GM12872 (cell line): ENCODE measurements at regions not wholly inside any gene's neighbourhood (a gene's known extent, or its start where the extent isn't known, plus 50 kb on each side); places are given as distances from the start of the nearest gene placed in this dataset.

Experiments used
- TF ChIP-seq, protein P1 (sequence below): IDR thresholded peaks from 3 replicates; pipeline ENCODE4 v1.5.1; 2011; ENCODE audit warnings: low read depth, mild to moderate bottlenecking, low read length, moderate library complexity; ENCODE audit not compliant: insufficient read depth

DNA sequence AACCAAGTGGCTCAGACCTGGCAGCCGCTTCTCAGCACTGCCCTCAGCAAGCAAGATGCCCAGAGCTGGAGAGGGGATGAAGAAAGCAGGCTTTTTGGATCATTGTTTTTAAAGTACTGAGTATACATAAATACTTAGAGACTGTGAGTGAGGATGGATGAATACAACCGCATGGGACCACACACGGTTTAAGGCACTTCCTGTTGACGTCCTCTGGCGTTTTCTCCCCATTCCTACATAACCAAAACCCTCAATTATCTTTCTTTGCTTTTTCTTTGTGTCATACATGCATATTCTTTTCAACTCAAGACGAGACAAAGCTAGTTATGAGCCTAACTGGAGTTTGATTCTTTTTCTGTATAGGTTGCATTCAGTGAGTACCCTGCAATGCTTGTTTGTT, 198.4 kb downstream of the GALR1 start:
- TF ChIP-seq, protein P1, sequence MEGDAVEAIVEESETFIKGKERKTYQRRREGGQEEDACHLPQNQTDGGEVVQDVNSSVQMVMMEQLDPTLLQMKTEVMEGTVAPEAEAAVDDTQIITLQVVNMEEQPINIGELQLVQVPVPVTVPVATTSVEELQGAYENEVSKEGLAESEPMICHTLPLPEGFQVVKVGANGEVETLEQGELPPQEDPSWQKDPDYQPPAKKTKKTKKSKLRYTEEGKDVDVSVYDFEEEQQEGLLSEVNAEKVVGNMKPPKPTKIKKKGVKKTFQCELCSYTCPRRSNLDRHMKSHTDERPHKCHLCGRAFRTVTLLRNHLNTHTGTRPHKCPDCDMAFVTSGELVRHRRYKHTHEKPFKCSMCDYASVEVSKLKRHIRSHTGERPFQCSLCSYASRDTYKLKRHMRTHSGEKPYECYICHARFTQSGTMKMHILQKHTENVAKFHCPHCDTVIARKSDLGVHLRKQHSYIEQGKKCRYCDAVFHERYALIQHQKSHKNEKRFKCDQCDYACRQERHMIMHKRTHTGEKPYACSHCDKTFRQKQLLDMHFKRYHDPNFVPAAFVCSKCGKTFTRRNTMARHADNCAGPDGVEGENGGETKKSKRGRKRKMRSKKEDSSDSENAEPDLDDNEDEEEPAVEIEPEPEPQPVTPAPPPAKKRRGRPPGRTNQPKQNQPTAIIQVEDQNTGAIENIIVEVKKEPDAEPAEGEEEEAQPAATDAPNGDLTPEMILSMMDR = no peak

DNA sequence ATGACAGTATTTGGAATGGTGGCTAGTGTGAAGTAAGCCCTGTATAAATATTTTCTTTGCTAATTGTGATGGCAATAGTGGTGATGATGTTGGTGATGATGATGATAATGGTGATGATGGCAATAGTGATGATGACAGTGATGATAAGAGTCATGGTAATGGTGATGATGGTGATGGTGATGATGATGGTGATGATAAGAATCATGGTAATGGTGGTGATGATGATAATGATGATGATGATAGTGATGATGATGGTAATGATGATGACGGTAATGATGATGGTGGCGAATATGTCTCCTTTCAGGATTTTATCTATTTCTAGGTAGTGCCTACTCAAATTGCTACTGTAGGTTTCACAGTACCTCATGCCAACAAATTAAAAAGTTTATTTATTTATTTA, 205.4 kb downstream of the GALR1 start:
- TF ChIP-seq, protein P1 = no peak

DNA sequence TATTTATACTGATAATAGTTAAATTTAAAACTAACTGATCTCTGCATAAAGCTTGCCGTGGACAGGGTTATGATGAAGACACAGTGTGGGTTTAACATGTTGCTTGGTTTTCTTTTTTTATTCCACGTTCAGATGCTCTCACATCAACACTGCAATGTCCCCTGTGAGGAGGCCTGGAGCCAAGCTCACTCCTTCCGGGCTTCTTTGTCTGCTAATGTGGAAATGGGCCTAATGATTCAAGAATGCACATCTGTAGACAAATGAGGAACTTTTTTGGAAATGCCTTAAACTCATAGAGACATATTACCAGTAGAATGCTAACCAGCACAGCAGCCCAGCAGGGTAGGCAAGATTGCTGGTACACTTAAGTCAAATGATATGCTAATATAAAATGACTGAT, 208.0 kb downstream of the GALR1 start:
- TF ChIP-seq, protein P1 = no peak

DNA sequence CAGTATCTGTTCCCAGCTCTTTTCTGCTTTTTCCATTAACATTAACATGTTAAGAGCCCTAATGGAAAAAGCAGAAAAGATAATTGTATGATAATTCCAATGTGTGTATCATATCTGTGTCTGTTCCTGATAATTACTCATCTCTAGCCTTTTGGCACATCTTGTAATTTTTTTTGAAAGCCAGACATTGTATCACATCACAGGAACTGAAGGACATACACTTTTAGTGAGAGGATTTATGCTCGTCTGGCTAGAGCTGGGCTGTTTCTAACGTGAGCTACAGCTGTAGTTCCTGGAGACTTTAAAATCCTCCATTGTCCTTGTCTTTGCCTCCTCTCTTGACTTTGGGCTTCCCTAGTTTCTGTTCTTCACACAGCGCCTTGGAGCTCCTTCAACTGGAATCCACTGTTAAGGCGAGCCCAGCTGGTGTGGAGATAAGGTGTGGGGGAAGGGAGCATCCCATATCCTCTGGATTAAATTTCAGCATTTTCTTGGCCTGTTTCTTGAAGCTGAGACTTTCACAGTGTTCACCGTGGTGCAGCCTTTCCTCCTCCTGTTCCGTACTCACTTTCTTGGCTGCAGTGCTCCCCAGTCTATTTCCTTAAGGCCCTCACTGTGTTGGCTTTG, 211.5 kb downstream of the GALR1 start:
- TF ChIP-seq, protein P1 = no peak

DNA sequence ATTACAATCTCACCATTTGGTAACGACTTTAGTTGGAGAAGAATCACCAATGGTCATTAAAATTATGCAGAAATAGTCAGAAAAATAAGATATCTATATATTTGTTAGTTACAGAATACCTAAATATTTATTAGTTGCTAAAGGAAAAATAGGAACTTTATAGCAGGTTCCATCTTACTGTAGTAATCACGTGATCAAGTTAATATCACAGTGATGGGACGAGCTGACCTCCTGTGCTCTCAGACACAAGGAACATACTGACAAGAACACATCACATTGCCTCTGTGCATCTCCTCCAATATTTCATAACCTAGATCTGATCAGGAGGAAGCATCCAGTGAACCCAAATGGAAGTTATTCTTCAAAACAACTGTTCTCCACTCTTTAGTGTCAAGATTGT, 215.3 kb downstream of the GALR1 start:
- TF ChIP-seq, protein P1 = no peak

DNA sequence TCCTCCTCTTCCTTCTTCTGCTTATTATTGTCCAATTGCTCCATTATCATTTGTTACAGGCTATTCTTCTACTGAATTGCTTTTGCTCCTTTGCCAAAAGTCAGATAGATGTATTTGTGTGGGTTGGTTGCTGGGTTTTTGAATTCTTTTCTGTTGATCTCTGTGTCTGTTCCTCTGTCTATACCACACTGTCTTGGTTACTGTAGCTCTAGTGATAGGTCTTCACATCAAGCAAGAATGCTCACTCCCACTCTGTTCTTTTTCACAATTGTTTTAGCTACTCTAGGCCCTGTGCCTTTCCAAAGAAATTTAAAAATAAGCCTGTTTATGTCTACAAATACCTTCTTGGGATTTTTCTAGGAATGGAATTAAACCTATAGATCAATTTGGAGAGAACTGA, 217.2 kb downstream of the GALR1 start:
- TF ChIP-seq, protein P1 = no peak

DNA sequence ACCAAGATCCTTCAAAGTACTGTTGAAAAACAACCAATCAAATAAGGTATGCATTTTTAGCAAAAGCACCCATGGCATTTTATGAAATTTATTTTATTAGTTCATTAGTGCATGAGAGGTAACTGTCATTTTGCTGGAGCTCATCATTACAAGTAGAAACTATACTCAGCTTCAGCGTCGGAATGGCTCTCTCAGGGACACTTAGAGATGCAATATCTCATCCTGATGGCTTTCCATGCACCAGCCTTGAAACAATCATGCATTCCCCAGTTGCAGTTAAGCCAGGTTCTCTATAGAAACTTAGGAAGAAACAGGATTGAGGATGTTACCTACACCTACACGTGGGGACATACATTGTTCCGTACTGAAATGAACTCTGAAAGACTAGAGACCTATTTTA, 219.5 kb downstream of the GALR1 start:
- TF ChIP-seq, protein P1 = no peak
